GM13976 (cell line): ENCODE measurements at regions not wholly inside any gene's neighbourhood (a gene's known extent, or its start where the extent isn't known, plus 50 kb on each side); places are given as distances from the start of the nearest gene placed in this dataset.

Experiments used
- DNase-seq: peaks from one replicate; pipeline ENCODE4 v3.0.0; 2012; ENCODE audit warnings: low spot score
- CTCF ChIP-seq: IDR thresholded peaks from 2 replicates; pipeline ENCODE4 v1.5.1; 2012; ENCODE audit warnings: borderline replicate concordance, mild to moderate bottlenecking; ENCODE audit not compliant: insufficient read depth; ENCODE audit errors: extremely low read depth, missing control alignments, control extremely low read depth
- in situ Hi-C: fragments of 300-500 bp; cut with MboI; formaldehyde crosslinking; loops from one replicate; pipeline ENCODE4 v1.12.0; 2022; ENCODE audit warnings: low sequenced_read_pairs, mixed read lengths, inconsistent platforms; ENCODE audit not compliant: unreplicated experiment

GRCh38 chr9:14529629-14530028 is 163.6 kb downstream of the ZDHHC21 start:
- in situ Hi-C loops: no loop called here
- TF ChIP-seq CTCF: no peak

GRCh38 chr9:14529054-14529453 is 164.2 kb downstream of the ZDHHC21 start:
- TF ChIP-seq CTCF: no peak
- in situ Hi-C loops: no loop called here

More at GRCh38 chr9:14529629-14530028, 163.6 kb downstream of the ZDHHC21 start:
- DNase-seq: no peak

DNA sequence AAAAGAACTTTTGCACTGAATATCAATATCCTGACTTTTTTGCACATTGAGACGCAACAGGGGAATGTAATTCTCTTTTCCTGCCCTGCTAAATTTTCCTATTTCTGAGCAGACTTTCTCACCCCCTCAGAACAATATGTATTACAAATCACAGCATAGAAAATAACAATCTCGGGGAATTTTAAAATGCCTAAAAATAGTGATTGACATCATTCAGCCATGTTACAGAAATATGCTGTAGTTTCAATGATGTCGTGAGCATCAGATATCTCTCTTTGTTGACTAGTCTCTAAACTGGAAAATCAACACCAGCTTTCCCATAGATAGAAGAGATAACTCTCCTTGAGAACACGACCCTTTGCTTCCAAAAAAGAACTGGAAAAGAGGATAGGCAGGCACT is 166.7 kb downstream of the ZDHHC21 start:
- in situ Hi-C loops: no loop called here
- no peak for TF ChIP-seq CTCF
- no peak for DNase-seq

More at GRCh38 chr9:14529054-14529453, 164.2 kb downstream of the ZDHHC21 start:
- no peak for DNase-seq

DNA sequence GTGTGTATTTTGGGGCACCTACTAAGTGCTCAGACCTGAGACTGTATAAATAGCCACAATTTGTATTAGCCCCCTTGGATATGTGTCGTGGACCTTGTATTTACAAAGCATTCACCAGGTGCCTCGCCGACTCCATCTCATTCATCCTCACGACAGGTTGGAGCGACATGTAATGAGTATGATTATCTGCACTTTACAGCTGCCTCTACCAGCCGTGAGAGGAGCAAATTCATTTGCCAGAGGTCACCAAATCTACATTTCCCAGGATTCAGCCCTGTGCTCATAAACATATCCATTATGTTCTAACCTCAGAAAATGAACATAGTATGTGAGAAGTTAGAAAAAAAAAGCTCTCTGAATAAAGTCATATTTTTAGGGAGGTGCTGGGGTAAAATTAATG is 167.4 kb downstream of the ZDHHC21 start:
- no peak for TF ChIP-seq CTCF
- in situ Hi-C loops: no loop called here
- no peak for DNase-seq

DNA sequence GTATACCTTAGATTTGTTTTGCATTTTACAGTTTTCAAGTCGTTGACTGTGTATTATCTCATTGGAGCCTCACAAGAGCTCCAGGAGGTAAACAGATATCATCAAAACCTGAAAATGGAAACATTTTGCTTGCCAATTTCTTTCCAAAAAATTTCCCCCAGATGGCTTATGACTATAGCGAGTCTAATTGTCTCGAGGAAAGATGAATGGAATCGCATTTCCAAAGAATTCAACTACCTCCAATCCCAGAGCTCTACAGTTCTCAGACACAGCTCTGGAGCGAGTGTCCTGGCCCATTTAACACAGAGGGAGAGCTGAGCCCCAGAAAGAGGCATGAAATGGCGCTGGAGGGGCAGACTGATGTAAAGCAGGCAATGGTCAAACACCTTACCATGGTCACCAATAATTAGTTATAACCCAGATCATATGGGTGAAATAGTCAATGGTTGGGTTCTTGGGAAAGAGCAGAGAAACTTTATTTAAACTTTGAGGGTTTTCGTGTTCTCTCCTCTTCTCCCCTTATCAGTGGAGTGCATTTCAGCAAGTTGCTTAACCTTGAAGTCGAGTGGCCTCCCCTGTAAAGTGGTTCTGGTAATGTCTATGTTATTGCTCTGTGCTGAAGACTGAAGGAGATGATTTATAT is 168.2 kb downstream of the ZDHHC21 start:
- in situ Hi-C loops: no loop called here
- TF ChIP-seq CTCF: no peak

GRCh38 chr9:14523545-14523944 is 169.7 kb downstream of the ZDHHC21 start:
- TF ChIP-seq CTCF: no peak
- no peak for DNase-seq
- in situ Hi-C loops: no loop called here

More for the DNA sequence above, 168.2 kb downstream of the ZDHHC21 start:
- DNase-seq: no peak
